ENCODE measurements at regions not wholly inside any gene's neighbourhood (a gene's known extent, or its start where the extent isn't known, plus 50 kb on each side); places are given as distances from the start of the nearest gene placed in this dataset.

GRCh38 chr14:62428429-62429203 is 616.6 kb downstream of the KCNH5 start:
- TF ChIP-seq EZH2 (IDR thresholded peaks at IDR 0.05; ENCODE audit: borderline replicate concordance) (no peak), CTCF (IDR thresholded peaks at IDR 0.05; ENCODE audit: poor library complexity) (no peak), EZH2phosphoT487 (IDR thresholded peaks at IDR 0.05; ENCODE audit: low read depth, severe bottlenecking, unreplicated experiment) (no peak)

Data from hepatocyte (in vitro differentiated cells).